ENCODE measurements at regions not wholly inside any gene's neighbourhood (a gene's known extent, or its start where the extent isn't known, plus 50 kb on each side); places are given as distances from the start of the nearest gene placed in this dataset.

DNA sequence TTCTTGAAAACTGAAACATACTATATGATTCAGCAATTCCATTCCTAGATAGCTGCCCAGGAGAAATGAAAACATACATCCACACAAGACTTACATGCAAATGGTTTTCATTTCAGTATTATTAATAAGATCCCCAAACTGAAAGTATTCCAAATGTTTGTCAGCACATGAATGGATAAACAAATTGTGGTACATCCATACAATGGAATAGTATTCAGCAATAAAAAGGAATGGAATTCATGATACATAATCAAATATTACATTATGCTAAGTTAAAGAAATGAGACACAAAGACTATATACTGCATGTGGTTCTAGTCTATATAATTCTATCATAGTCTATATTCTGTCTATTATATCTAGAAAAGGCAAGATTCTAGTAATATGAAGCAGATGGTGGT is 152.4 kb upstream of the KIT start:
- TF ChIP-seq, protein P1, sequence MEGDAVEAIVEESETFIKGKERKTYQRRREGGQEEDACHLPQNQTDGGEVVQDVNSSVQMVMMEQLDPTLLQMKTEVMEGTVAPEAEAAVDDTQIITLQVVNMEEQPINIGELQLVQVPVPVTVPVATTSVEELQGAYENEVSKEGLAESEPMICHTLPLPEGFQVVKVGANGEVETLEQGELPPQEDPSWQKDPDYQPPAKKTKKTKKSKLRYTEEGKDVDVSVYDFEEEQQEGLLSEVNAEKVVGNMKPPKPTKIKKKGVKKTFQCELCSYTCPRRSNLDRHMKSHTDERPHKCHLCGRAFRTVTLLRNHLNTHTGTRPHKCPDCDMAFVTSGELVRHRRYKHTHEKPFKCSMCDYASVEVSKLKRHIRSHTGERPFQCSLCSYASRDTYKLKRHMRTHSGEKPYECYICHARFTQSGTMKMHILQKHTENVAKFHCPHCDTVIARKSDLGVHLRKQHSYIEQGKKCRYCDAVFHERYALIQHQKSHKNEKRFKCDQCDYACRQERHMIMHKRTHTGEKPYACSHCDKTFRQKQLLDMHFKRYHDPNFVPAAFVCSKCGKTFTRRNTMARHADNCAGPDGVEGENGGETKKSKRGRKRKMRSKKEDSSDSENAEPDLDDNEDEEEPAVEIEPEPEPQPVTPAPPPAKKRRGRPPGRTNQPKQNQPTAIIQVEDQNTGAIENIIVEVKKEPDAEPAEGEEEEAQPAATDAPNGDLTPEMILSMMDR (IDR thresholded peaks at IDR 0.05 in 2 of 3, conservative IDR thresholded peaks at IDR 0.05 in 1 of 3; ENCODE audit: insufficient read depth in 2 of 3, low read depth in 1 of 3, low read length in 3 of 3): no peak
- TF ChIP-seq BRD4 (IDR thresholded peaks at IDR 0.05) (no peak), SIRT6 (IDR thresholded peaks at IDR 0.05; ENCODE audit: low read depth, low read length) (no peak), POLR2A (conservative IDR thresholded peaks at IDR 0.05) (no peak), NONO (IDR thresholded peaks at IDR 0.05; ENCODE audit: low read depth in 2 of 2, low read length in 1 of 2) (no peak), ZNF175 (CRISPR knock-in tag; IDR thresholded peaks at IDR 0.05; ENCODE audit: low read depth) (no peak)
